ENCODE measurements at regions not wholly inside any gene's neighbourhood (a gene's known extent, or its start where the extent isn't known, plus 50 kb on each side); places are given as distances from the start of the nearest gene placed in this dataset.

- H3K9me3 ChIP-seq (ENCODE audit: low read length) = no peaks in the 10 kb centered on the region
- no peak overlapping the region for H2AFZ ChIP-seq (ENCODE audit: low read length)
- POLR2A ChIA-PET = no interaction called here
- DNase-seq (ENCODE audit: low spot score) = no peak
- TF ChIP-seq CTCF (conservative IDR thresholded peaks at IDR 0.05; ENCODE audit: low read length) (no peak), EZH2phosphoT487 (IDR thresholded peaks at IDR 0.05; ENCODE audit: borderline replicate concordance, low read depth, low read length) (no peak)
- intact Hi-C loops (cut with micrococcal nuclease; ENCODE audit: unreplicated experiment) = no loop called here
- CTCF ChIA-PET (ENCODE audit: unreplicated experiment) = interaction anchor here (0.6 kb wide), 1 partner anchor 25 kb away, joined by 3 read pairs; no protein-coding TSS in a partner anchor
- no peak overlapping the region for H3K27ac ChIP-seq (ENCODE audit: low read depth, low read length, poor library complexity, severe bottlenecking)
- H3K36me3 ChIP-seq (ENCODE audit: insufficient read depth, low read length) = no peaks in the 10 kb centered on the region
- no peaks in the 10 kb centered on the region for H3K4me1 ChIP-seq (ENCODE audit: insufficient read depth, low read length, poor library complexity, severe bottlenecking)
- H3K79me2 ChIP-seq (ENCODE audit: insufficient read depth, low read depth, low read length) = no peaks in the 10 kb centered on the region
- H3K4me2 ChIP-seq (ENCODE audit: low read length) = no peak overlapping the region
- H4K20me1 ChIP-seq (ENCODE audit: insufficient read depth, low read length) = no peaks in the 10 kb centered on the region
- H3K4me3 ChIP-seq (ENCODE audit: low read depth, low read length, poor library complexity, severe bottlenecking) = no peak overlapping the region
- BruUV-seq (replicated peaks) = no TSS peak
- H3K9me2 ChIP-seq (ENCODE audit: insufficient read depth, low read length) = no peaks in the 10 kb centered on the region
Measured at GRCh38 chr9:113795811-113796392, 80.2 kb upstream of the ZNF618 start.

- H3K79me2 ChIP-seq (ENCODE audit: insufficient read depth, low read depth, low read length) = no peaks in the 10 kb centered on the region
- no peaks in the 10 kb centered on the region for H3K9me2 ChIP-seq (ENCODE audit: insufficient read depth, low read length)
- POLR2A ChIA-PET = no interaction called here
- no TSS peak for BruUV-seq (replicated peaks)
- H4K20me1 ChIP-seq (ENCODE audit: insufficient read depth, low read length) = no peaks in the 10 kb centered on the region
- H2AFZ ChIP-seq (ENCODE audit: low read length) = no peak overlapping the region
- intact Hi-C loops (cut with micrococcal nuclease; ENCODE audit: unreplicated experiment) = no loop called here
- H3K27ac ChIP-seq (ENCODE audit: low read depth, low read length, poor library complexity, severe bottlenecking) = no peak overlapping the region
- no peaks in the 10 kb centered on the region for H3K9me3 ChIP-seq (ENCODE audit: low read length)
- H3K36me3 ChIP-seq (ENCODE audit: insufficient read depth, low read length) = no peaks in the 10 kb centered on the region
- no peak for TF ChIP-seq CTCF (conservative IDR thresholded peaks at IDR 0.05; ENCODE audit: low read length)
- no peak for TF ChIP-seq EZH2phosphoT487 (IDR thresholded peaks at IDR 0.05; ENCODE audit: borderline replicate concordance, low read depth, low read length)
- no peak for DNase-seq (ENCODE audit: low spot score)
- no peaks in the 10 kb centered on the region for H3K4me1 ChIP-seq (ENCODE audit: insufficient read depth, low read length, poor library complexity, severe bottlenecking)
- no peak overlapping the region for H3K4me2 ChIP-seq (ENCODE audit: low read length)
- no peak overlapping the region for H3K4me3 ChIP-seq (ENCODE audit: low read depth, low read length, poor library complexity, severe bottlenecking)
- CTCF ChIA-PET (ENCODE audit: unreplicated experiment) = no interaction called here
Measured at GRCh38 chr9:113796646-113797426, 79.3 kb upstream of the ZNF618 start.
